Neural cell (in vitro differentiated cells): ENCODE measurements at regions not wholly inside any gene's neighbourhood (a gene's known extent, or its start where the extent isn't known, plus 50 kb on each side); places are given as distances from the start of the nearest gene placed in this dataset.

Experiments
- H2AFZ ChIP-seq: fragments of 200-600, 300-800 bp; sonication (generic), shearing (Covaris generic); 2 replicates; pipeline ENCODE4 v1.6.0; 2014; ENCODE audit warnings: low read depth, mild to moderate bottlenecking, antibody characterized with exemption, low read length, moderate library complexity
- H3F3A ChIP-seq: fragments of 200-600 bp; shearing (Covaris generic); 2 replicates; pipeline ENCODE4 v1.6.1; 2016; ENCODE audit warnings: mild to moderate bottlenecking, moderate library complexity, mixed read lengths, antibody characterized with exemption, low read length; ENCODE audit not compliant: insufficient read depth, poor library complexity, severe bottlenecking
- H3K27ac ChIP-seq: fragments of 200-600, 300-800 bp; sonication (generic), shearing (Covaris generic); 2 replicates; pipeline ENCODE4 v1.5.1; 2014; ENCODE audit warnings: mild to moderate bottlenecking, low read length, moderate library complexity
- H3K27me3 ChIP-seq: fragments of 300-800, 200-600 bp; sonication (generic), shearing (Covaris generic); 2 replicates; pipeline ENCODE4 v1.6.0; 2014; ENCODE audit warnings: mild to moderate bottlenecking, low read depth, low read length, moderate library complexity; ENCODE audit not compliant: insufficient read depth
- H3K36me3 ChIP-seq: fragments of 300-800, 200-600 bp; sonication (generic), shearing (Covaris generic); 2 replicates; pipeline ENCODE4 v1.5.1; 2014; ENCODE audit warnings: mild to moderate bottlenecking, antibody characterized with exemption, low read length, moderate library complexity; ENCODE audit not compliant: insufficient read depth
- H3K4me2 ChIP-seq: fragments of 300-800, 200-600 bp; sonication (generic), shearing (Covaris generic); 2 replicates; pipeline ENCODE4 v1.6.0; 2014; ENCODE audit warnings: mild to moderate bottlenecking, low read length
- H3K4me3 ChIP-seq: fragments of 300-800, 200-600 bp; sonication (generic), shearing (Covaris generic); 2 replicates; pipeline ENCODE4 v1.5.1; 2014; ENCODE audit warnings: mild to moderate bottlenecking, low read length, moderate library complexity
- H3K79me2 ChIP-seq: fragments of 200-600 bp; shearing (Covaris generic); replicated peaks from 2 replicates; pipeline ENCODE4 v1.6.0; 2014; ENCODE audit warnings: mild to moderate bottlenecking, low read length, moderate library complexity; ENCODE audit not compliant: insufficient read depth
- H3K9ac ChIP-seq: fragments of 300-800, 200-600 bp; sonication (generic), shearing (Covaris generic); 2 replicates; pipeline ENCODE4 v1.6.1; 2016; ENCODE audit warnings: mild to moderate bottlenecking, low read length, mixed read lengths
- H3K9me2 ChIP-seq: fragments of 200-600 bp; shearing (Covaris generic); 2 replicates; pipeline ENCODE4 v1.6.1; 2016; ENCODE audit warnings: mild to moderate bottlenecking, low read length, mixed read lengths; ENCODE audit not compliant: insufficient read depth
- H3K9me3 ChIP-seq: fragments of 200-600, 300-800 bp; sonication (generic), shearing (Covaris generic); 2 replicates; pipeline ENCODE4 v1.6.1; 2016; ENCODE audit warnings: mild to moderate bottlenecking, mixed run types, low read length, moderate library complexity, mixed read lengths
- H4K20me1 ChIP-seq: fragments of 200-600 bp; shearing (Covaris generic); 2 replicates; pipeline ENCODE4 v1.6.1; 2016; ENCODE audit warnings: mild to moderate bottlenecking, mixed run types; ENCODE audit not compliant: insufficient read depth
- CTCF ChIP-seq: fragments of 450-650 bp; IDR thresholded peaks from 2 replicates; pipeline ENCODE4 v1.5.1; 2014; ENCODE audit warnings: antibody characterized with exemption, mild to moderate bottlenecking, moderate library complexity; ENCODE audit not compliant: poor library complexity, severe bottlenecking
- EP300 ChIP-seq: fragments of 450-650 bp; conservative IDR thresholded peaks from 2 replicates; pipeline ENCODE4 v1.6.1; 2014; ENCODE audit warnings: antibody characterized with exemption, mild to moderate bottlenecking, moderate library complexity; ENCODE audit not compliant: poor library complexity, severe bottlenecking
- EZH2 ChIP-seq: fragments of 200-600, 300-800 bp; shearing (Covaris generic), sonication (generic); IDR thresholded peaks from 2 replicates; pipeline ENCODE4 v1.6.1; 2014; ENCODE audit warnings: antibody characterized with exemption, low read length, borderline replicate concordance, mild to moderate bottlenecking; ENCODE audit not compliant: insufficient read depth, poor library complexity, severe bottlenecking
- MXI1 ChIP-seq: fragments of 450-650 bp; conservative IDR thresholded peaks from 2 replicates; pipeline ENCODE4 v1.6.1; 2014; ENCODE audit warnings: antibody characterized with exemption, mild to moderate bottlenecking; ENCODE audit not compliant: poor library complexity, severe bottlenecking
- POLR2AphosphoS5 ChIP-seq: IDR thresholded peaks from 2 replicates; pipeline ENCODE4 v1.6.1; 2012
- RAD21 ChIP-seq: fragments of 450-650 bp; conservative IDR thresholded peaks from 2 replicates; pipeline ENCODE4 v1.6.1; 2014; ENCODE audit warnings: antibody characterized with exemption, mild to moderate bottlenecking, moderate library complexity
- REST ChIP-seq: IDR thresholded peaks from 2 replicates; pipeline ENCODE4 v1.6.1; 2012; ENCODE audit warnings: borderline replicate concordance
- SMC3 ChIP-seq: fragments of 450-650 bp; conservative IDR thresholded peaks from 2 replicates; pipeline ENCODE4 v1.6.1; 2014; ENCODE audit warnings: antibody characterized with exemption, mild to moderate bottlenecking, moderate library complexity; ENCODE audit not compliant: poor library complexity
- TAF1 ChIP-seq: IDR thresholded peaks from 2 replicates; pipeline ENCODE4 v1.6.1; 2012; ENCODE audit warnings: low read depth

- no peaks in the 10 kb centered on the region for H4K20me1 ChIP-seq
- H3K79me2 ChIP-seq, result no peaks in the 10 kb centered on the region
- H3K9me3 ChIP-seq, result no peaks in the 10 kb centered on the region
- no peak overlapping the region for H3K4me3 ChIP-seq
- no peak overlapping the region for H2AFZ ChIP-seq
- no peak for TF ChIP-seq MXI1
- TF ChIP-seq CTCF, result no peak
- no peak for TF ChIP-seq SMC3
- no peak for TF ChIP-seq RAD21
- no peak for TF ChIP-seq REST
- no peak for TF ChIP-seq POLR2AphosphoS5
- no peak for TF ChIP-seq EZH2
- no peak for TF ChIP-seq EP300
- TF ChIP-seq TAF1, result no peak
- no peak overlapping the region for H3K27ac ChIP-seq
- H3F3A ChIP-seq, result no peaks in the 10 kb centered on the region
- no peaks in the 10 kb centered on the region for H3K27me3 ChIP-seq
- H3K36me3 ChIP-seq, result no peaks in the 10 kb centered on the region
- no peak overlapping the region for H3K4me2 ChIP-seq
- no peak overlapping the region for H3K9ac ChIP-seq
- no peaks in the 10 kb centered on the region for H3K9me2 ChIP-seq
These were observed 105.1 kb upstream of the DPH5 start for GRCh38 chr1:101130673-101131072.

GRCh38 chr1:101128846-101129245 lies 103.3 kb upstream of the DPH5 start:
- H3K36me3 ChIP-seq, result no peaks in the 10 kb centered on the region
- H3K79me2 ChIP-seq, result no peaks in the 10 kb centered on the region
- no peaks in the 10 kb centered on the region for H3K27me3 ChIP-seq
- H2AFZ ChIP-seq, result no peak overlapping the region
- H3K4me2 ChIP-seq, result no peak overlapping the region
- TF ChIP-seq EZH2, result no peak
- TF ChIP-seq TAF1, result no peak
- no peak for TF ChIP-seq POLR2AphosphoS5
- TF ChIP-seq RAD21, result no peak
- no peak for TF ChIP-seq EP300
- TF ChIP-seq SMC3, result no peak
- no peak for TF ChIP-seq REST
- TF ChIP-seq MXI1, result no peak
- TF ChIP-seq CTCF, result no peak
- H3K9me3 ChIP-seq, result no peaks in the 10 kb centered on the region
- H3K27ac ChIP-seq, result no peak overlapping the region
- H4K20me1 ChIP-seq, result no peaks in the 10 kb centered on the region
- H3K9me2 ChIP-seq, result no peaks in the 10 kb centered on the region
- H3K4me3 ChIP-seq, result no peak overlapping the region
- H3F3A ChIP-seq, result no peaks in the 10 kb centered on the region
- no peak overlapping the region for H3K9ac ChIP-seq
